ENCODE measurements at regions not wholly inside any gene's neighbourhood (a gene's known extent, or its start where the extent isn't known, plus 50 kb on each side); places are given as distances from the start of the nearest gene placed in this dataset.

GRCh38 chr11:128232588-128232987 lies 354.8 kb downstream of the ETS1 start:
- no peak for DNase-seq (ENCODE audit: low read depth in 4 of 4, low spot score in 3 of 4)

- no peak for DNase-seq (ENCODE audit: low read depth in 4 of 4, low spot score in 3 of 4)
Observed at GRCh38 chr11:128231845-128232410, 355.4 kb downstream of the ETS1 start.

GRCh38 chr11:128227466-128227865 lies 359.9 kb downstream of the ETS1 start:
- DNase-seq (ENCODE audit: low read depth in 4 of 4, low spot score in 3 of 4) = no peak

GRCh38 chr11:128226106-128226716 lies 361.1 kb downstream of the ETS1 start:
- DNase-seq (ENCODE audit: low read depth in 4 of 4, low spot score in 3 of 4) = no peak

- no peak for DNase-seq (ENCODE audit: low read depth in 4 of 4, low spot score in 3 of 4)
Observed at GRCh38 chr11:128222245-128222884, 365.0 kb downstream of the ETS1 start.

- no peak for DNase-seq (ENCODE audit: low read depth in 4 of 4, low spot score in 3 of 4)
Observed at GRCh38 chr11:128219731-128220120, 367.6 kb downstream of the ETS1 start.

GRCh38 chr11:128216198-128216597 lies 371.2 kb downstream of the ETS1 start:
- DNase-seq (ENCODE audit: low read depth in 4 of 4, low spot score in 3 of 4) = no peak

GRCh38 chr11:128215238-128215882 lies 372.0 kb downstream of the ETS1 start:
- no peak for DNase-seq (ENCODE audit: low read depth in 4 of 4, low spot score in 3 of 4)

- no peak for DNase-seq (ENCODE audit: low read depth in 4 of 4, low spot score in 3 of 4)
Observed at GRCh38 chr11:128214263-128214662, 373.1 kb downstream of the ETS1 start.

- DNase-seq (ENCODE audit: low read depth in 4 of 4, low spot score in 3 of 4) = no peak
Observed at GRCh38 chr11:128213461-128213860, 373.9 kb downstream of the ETS1 start.

- DNase-seq (ENCODE audit: low read depth in 4 of 4, low spot score in 3 of 4) = no peak
Observed at GRCh38 chr11:128212324-128212723, 375.0 kb downstream of the ETS1 start.

GRCh38 chr11:128210148-128210940 lies 377.0 kb downstream of the ETS1 start:
- DNase-seq (ENCODE audit: low read depth in 4 of 4, low spot score in 3 of 4) = peak in 3 of 4 donors; percentile 38 to 72 (median 67)

- no peak for DNase-seq (ENCODE audit: low read depth in 4 of 4, low spot score in 3 of 4)
Observed at GRCh38 chr11:128209138-128209435, 378.3 kb downstream of the ETS1 start.

- no peak for DNase-seq (ENCODE audit: low read depth in 4 of 4, low spot score in 3 of 4)
Observed at GRCh38 chr11:128208329-128209137, 378.8 kb downstream of the ETS1 start.

- no peak for DNase-seq (ENCODE audit: low read depth in 4 of 4, low spot score in 3 of 4)
Observed at GRCh38 chr11:128207861-128208321, 379.5 kb downstream of the ETS1 start.

GRCh38 chr11:128206461-128206860 lies 380.9 kb downstream of the ETS1 start:
- DNase-seq (ENCODE audit: low read depth in 4 of 4, low spot score in 3 of 4) = no peak

- DNase-seq (ENCODE audit: low read depth in 4 of 4, low spot score in 3 of 4) = no peak
Observed at GRCh38 chr11:128205796-128206195, 381.6 kb downstream of the ETS1 start.

- DNase-seq (ENCODE audit: low read depth in 4 of 4, low spot score in 3 of 4) = no peak
Observed at GRCh38 chr11:128204898-128205297, 382.5 kb downstream of the ETS1 start.

GRCh38 chr11:128201801-128202200 lies 385.6 kb downstream of the ETS1 start:
- no peak for DNase-seq (ENCODE audit: low read depth in 4 of 4, low spot score in 3 of 4)

GRCh38 chr11:128201009-128201408 lies 386.3 kb downstream of the ETS1 start:
- no peak for DNase-seq (ENCODE audit: low read depth in 4 of 4, low spot score in 3 of 4)

Data from right renal pelvis (tissue), 4 donors.